ENCODE measurements at regions not wholly inside any gene's neighbourhood (a gene's known extent, or its start where the extent isn't known, plus 50 kb on each side); places are given as distances from the start of the nearest gene placed in this dataset.

GRCh38 chr4:82036181-82036580, 337.6 kb downstream of the HNRNPD start:
- TF ChIP-seq REST (IDR thresholded peaks at IDR 0.05; ENCODE audit: insufficient read depth in 1 of 2, low read depth in 2 of 2, low read length in 2 of 2) (no peak), POLR2AphosphoS5 (IDR thresholded peaks at IDR 0.05; ENCODE audit: low read depth, low read length) (no peak), TAF1 (IDR thresholded peaks at IDR 0.05; ENCODE audit: borderline replicate concordance, insufficient read depth, low read length) (no peak), FOXP2 (optimal IDR thresholded peaks at IDR 0.05; ENCODE audit: borderline replicate concordance, extremely low read depth, extremely low read length, insufficient read depth) (no peak)
